Muscle layer of colon (tissue), 2 donors: ENCODE measurements at regions not wholly inside any gene's neighbourhood (a gene's known extent, or its start where the extent isn't known, plus 50 kb on each side); places are given as distances from the start of the nearest gene placed in this dataset.

Experiments
- H3K27ac ChIP-seq: one replicate; pipeline ENCODE4 v1.7.0; 2013; ENCODE audit warnings: low read depth, mild to moderate bottlenecking, low read length, moderate library complexity
- H3K27me3 ChIP-seq, 2 donors: one replicate each; pipeline ENCODE4 v1.7.0; 2013; ENCODE audit warnings: low read length in 2 of 2, mild to moderate bottlenecking in 2 of 2; ENCODE audit not compliant: insufficient read depth in 2 of 2, control insufficient read depth in 1 of 2
- H3K36me3 ChIP-seq: one replicate; pipeline ENCODE4 v1.7.0; 2013; ENCODE audit warnings: mild to moderate bottlenecking, low read length; ENCODE audit not compliant: insufficient read depth
- H3K4me1 ChIP-seq: one replicate; pipeline ENCODE4 v1.7.0; 2013; ENCODE audit warnings: mild to moderate bottlenecking, low read length; ENCODE audit not compliant: insufficient read depth
- H3K4me3 ChIP-seq, 2 donors: one replicate each; pipeline ENCODE4 v1.7.0; 2013; ENCODE audit warnings: low read length in 2 of 2, low read depth in 1 of 2, mild to moderate bottlenecking in 1 of 2, moderate library complexity in 1 of 2
- H3K9ac ChIP-seq: one replicate; pipeline ENCODE4 v1.7.0; 2013; ENCODE audit warnings: low read length
- H3K9me3 ChIP-seq: one replicate; pipeline ENCODE4 v1.7.0; 2013; ENCODE audit warnings: mild to moderate bottlenecking, low read length
- donor health status: abdominal sarcoma.
- donor health status: Adenocarcinoma of cecum.

DNA sequence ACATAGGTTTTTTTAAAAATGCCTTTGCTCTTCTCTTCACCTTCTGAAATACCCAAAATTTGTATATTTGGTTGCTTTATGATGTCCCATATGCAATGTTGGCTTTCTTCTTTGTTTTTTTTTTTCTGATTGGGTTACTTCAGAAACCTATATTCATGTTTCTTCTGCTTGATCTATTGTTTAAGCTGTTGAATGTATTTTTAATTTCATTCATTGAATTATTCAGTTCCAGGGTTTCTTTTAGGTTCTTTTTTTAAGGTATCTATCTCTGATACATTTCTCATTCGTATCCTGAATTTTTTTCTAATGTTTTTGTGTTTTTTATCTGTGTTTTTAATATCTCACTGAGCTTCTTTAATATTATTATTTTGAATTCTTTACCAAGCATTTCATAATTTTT, 221.0 kb upstream of the MTPN start:
- no peak overlapping the region for H3K4me3 ChIP-seq
- H3K27ac ChIP-seq: no peak overlapping the region
- no peaks in the 10 kb centered on the region for H3K4me1 ChIP-seq
- H3K9ac ChIP-seq: no peak overlapping the region
- H3K9me3 ChIP-seq: no peaks in the 10 kb centered on the region
- H3K27me3 ChIP-seq: no peaks in the 10 kb centered on the region
- no peaks in the 10 kb centered on the region for H3K36me3 ChIP-seq

DNA sequence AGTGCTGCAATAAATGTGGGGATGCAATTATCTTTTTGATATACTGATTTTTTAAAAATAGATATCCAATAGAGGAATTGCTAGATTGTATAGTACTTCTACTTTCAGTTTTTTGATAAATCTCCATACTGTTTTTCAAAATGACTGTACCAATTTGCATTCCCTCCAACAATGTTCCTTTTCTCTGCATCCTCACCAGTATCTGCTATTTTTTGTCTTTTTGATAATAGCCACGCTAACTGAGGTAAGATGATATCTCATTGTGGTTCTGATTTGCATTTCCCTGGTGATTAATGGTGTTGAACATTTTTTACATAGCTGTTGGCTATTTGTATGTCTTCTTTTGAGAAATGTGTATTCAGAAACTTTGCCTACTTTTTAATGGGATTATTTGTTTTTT, 217.7 kb upstream of the MTPN start:
- no peak overlapping the region for H3K27ac ChIP-seq
- no peak overlapping the region for H3K9ac ChIP-seq
- H3K4me1 ChIP-seq: no peaks in the 10 kb centered on the region
- no peak overlapping the region for H3K4me3 ChIP-seq
- no peaks in the 10 kb centered on the region for H3K36me3 ChIP-seq
- no peaks in the 10 kb centered on the region for H3K9me3 ChIP-seq
- no peaks in the 10 kb centered on the region for H3K27me3 ChIP-seq

DNA sequence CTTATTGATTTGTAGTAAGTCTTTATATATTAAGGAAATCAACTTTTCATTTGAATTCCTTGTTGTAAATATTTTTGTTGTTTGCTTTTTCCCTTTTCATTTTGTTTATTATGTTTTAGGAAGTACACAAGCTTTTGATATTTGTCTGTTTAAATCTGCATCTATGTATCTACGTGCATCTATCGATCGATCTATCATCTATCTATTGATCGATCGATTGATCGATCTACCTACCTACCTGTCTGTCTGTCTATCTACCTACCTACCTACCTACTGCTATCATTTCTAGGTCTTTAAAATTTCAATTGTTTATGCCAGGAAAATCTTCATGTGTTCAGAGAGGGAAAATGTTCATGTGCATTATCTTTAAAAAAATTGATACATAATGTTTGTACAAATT, 216.8 kb upstream of the MTPN start:
- Histone ChIP-seq H3K4me1 (no peaks in the 10 kb centered on the region), H3K36me3 (no peaks in the 10 kb centered on the region), H3K27me3 (no peaks in the 10 kb centered on the region), H3K9ac (no peak overlapping the region), H3K27ac (no peak overlapping the region), H3K4me3 (no peak overlapping the region), H3K9me3 (no peaks in the 10 kb centered on the region)

DNA sequence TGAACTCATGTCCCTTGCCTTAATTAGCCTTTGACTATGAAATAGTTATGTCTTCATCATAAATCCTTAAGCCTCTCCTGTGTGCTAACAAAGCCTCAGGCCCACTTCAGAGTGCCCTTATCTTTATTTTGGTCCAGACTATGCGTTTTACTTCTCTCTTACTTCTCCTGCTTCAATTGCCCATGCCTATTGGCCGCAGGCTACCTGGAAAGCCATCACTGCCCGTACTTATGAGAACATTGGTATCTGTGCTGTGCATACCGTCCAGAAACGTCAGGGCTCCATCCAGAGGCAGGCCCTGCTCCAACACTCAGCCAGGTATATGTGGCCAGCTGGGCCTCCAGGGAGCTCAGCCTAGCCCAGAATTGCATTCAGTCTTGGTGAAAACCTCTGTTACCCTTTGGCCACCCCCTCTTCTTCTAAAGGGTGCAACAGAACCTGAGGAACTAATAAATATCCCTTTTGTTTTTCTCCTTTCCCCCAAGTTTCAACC, 212.4 kb upstream of the MTPN start:
- H3K4me3 ChIP-seq: no peak overlapping the region
- H3K4me1 ChIP-seq: peaks cover 17% of the 10 kb centered on the region
- H3K27me3 ChIP-seq: no peaks in the 10 kb centered on the region
- H3K9me3 ChIP-seq: no peaks in the 10 kb centered on the region
- no peaks in the 10 kb centered on the region for H3K36me3 ChIP-seq
- no peak overlapping the region for H3K9ac ChIP-seq
- no peak overlapping the region for H3K27ac ChIP-seq

DNA sequence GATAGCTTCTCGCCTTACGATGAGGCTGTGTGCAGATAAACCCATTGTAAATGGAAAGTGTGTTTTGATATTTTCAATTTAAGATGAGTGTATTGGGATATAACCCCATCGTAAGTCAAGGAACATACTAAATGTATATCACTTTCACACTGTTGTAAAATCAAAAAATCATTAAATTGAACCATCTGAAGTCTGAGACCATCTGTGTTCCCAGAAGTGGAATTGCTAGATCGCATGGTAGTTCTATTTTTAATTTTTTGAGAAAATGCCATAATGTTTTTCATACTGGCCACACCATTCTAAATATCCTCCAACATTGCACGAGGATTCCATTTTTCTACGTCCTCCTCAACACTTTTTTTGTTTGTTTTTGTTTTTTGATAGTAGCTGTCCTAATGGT, 209.1 kb upstream of the MTPN start:
- Histone ChIP-seq H3K36me3 (no peaks in the 10 kb centered on the region), H3K4me3 (no peak overlapping the region), H3K27ac (no peak overlapping the region), H3K9ac (no peak overlapping the region), H3K27me3 (no peaks in the 10 kb centered on the region), H3K9me3 (no peaks in the 10 kb centered on the region), H3K4me1 (peaks cover 18% of the 10 kb centered on the region)

DNA sequence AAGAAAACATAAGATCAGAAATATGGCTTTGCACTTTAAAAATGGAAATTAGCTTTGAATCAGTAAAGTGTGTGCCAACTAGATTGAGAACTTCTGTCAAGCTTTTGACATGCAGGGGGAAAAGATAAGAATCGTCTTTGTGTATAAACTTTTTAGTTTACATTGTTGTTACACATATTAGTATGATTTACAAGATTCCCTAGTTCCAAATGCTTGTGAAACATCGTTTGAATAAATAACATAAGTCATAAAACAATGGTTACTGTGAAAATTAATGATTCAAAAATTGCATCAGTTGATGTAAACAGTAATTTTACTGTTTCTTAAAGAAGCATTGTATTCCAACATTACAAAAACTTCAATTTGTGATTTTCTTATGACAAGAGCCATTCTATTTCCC, 207.6 kb upstream of the MTPN start:
- H3K9me3 ChIP-seq: no peaks in the 10 kb centered on the region
- H3K27me3 ChIP-seq: no peaks in the 10 kb centered on the region
- peaks cover 29% of the 10 kb centered on the region for H3K4me1 ChIP-seq
- H3K9ac ChIP-seq: no peak overlapping the region
- no peak overlapping the region for H3K27ac ChIP-seq
- H3K4me3 ChIP-seq: no peak overlapping the region
- no peaks in the 10 kb centered on the region for H3K36me3 ChIP-seq

DNA sequence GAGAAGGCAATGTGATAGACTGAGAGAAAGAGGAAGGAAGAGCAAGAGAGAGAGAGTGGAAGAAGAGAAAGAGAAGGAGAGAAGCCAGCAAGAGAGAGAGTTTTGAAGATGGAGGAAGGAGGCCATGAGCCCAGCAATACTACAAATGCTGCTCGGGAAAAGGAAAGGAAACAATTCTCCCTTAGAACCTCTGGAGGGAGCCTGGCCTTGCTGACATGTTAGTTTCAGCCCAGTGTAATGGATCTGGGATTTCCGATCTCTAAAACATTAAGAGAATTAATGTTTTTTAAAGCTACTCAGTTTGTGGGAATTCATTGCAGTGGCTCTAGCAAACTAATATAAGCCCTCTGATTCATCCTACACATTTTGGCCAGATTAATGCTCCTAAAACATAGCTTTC, 206.8 kb upstream of the MTPN start:
- no peaks in the 10 kb centered on the region for H3K27me3 ChIP-seq
- no peak overlapping the region for H3K9ac ChIP-seq
- H3K4me3 ChIP-seq: no peak overlapping the region
- H3K27ac ChIP-seq: no peak overlapping the region
- H3K36me3 ChIP-seq: no peaks in the 10 kb centered on the region
- peaks cover 32% of the 10 kb centered on the region for H3K4me1 ChIP-seq
- no peaks in the 10 kb centered on the region for H3K9me3 ChIP-seq

DNA sequence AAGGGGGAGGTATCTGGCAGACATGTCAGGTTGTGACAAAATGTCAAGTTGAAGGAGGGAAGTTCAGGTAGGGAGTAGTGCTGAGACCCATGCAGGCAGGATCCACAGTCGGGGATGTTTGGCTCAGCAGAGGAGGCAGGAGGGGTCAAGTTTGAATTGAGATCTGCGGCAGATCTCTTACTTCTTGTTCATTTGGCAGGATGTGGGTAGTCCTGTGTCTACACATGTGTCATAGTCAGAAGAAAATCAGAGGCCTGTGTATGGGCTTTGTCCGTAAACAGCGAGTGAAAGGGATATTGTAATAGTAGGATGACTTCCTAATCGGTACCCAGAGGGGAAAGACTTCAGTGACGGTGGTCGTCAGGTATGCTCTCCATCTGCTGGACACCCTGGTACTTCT, 203.8 kb upstream of the MTPN start:
- no peak overlapping the region for H3K27ac ChIP-seq

DNA sequence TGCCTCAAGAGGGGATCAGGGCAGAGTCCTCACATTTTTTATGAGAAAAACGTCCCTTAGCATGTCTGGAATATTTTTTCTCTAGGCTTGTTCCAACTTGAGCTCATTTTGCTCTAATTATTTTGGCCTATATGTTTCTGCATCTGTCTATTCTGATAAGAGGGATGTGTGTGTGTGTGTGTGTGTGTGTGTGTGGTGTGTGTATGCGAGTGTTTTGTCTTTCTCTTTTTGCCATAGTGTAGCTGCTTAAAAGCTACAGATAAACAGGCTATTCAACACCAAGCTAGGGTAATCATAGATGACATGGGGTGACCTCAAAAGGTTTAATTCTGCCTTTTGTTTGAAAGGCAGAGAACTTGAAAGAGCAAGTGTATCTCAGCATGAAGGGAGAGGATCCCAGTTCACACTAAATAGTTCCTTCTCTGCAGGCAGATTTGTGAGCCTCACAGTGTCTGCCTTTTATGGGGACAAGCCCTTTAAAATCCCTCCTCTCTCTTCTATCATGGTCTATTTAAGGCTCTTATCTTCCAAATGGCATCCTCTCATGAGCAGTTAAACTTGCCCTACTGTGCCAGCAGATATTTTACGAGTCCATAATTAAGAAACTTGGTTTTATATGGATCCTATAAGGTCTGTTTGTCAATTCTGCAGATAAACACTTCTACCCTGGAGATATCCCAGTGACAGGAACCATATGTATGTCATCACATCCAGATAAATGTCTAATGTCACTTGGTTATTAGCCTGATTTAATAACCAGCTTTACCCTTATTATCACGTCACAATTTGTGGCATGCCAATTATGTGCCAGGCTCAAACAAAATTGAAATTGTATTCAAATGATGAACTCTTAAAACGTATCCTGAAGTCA, 202.9 kb upstream of the MTPN start:
- no peak overlapping the region for H3K27ac ChIP-seq
- H3K27me3 ChIP-seq: no peaks in the 10 kb centered on the region

More for the DNA sequence above, 203.8 kb upstream of the MTPN start:
- Histone ChIP-seq H3K36me3 (no peaks in the 10 kb centered on the region), H3K4me3 (no peak overlapping the region), H3K27me3 (no peaks in the 10 kb centered on the region), H3K9ac (no peak overlapping the region), H3K4me1 (peaks cover 21% of the 10 kb centered on the region), H3K9me3 (no peaks in the 10 kb centered on the region)

DNA sequence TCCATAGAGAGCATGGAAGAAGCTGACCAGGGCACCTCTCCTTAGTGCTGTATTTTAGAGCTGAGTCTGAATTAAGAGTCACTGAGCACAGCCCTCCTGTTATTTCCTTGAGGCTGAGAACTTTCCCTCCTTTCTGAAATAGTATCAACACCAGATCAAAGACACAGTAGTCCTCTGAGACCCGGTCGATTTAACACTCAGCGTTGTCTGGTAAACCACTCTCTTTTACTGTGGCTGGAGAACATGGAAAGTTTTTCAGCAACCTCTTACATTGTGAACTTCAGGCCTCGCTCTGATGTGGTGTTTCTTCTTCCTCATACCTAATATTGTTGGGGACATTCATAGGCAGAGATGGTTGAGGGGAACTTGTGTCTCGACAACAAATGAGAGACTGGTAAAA, 202.0 kb upstream of the MTPN start:
- Histone ChIP-seq H3K9me3 (no peaks in the 10 kb centered on the region), H3K36me3 (no peaks in the 10 kb centered on the region), H3K9ac (no peak overlapping the region), H3K4me1 (peaks cover 14% of the 10 kb centered on the region), H3K4me3 (no peak overlapping the region), H3K27me3 (no peaks in the 10 kb centered on the region), H3K27ac (no peak overlapping the region)

More for the DNA sequence above, 202.9 kb upstream of the MTPN start:
- no peaks in the 10 kb centered on the region for H3K9me3 ChIP-seq
- H3K4me3 ChIP-seq: no peak overlapping the region
- H3K9ac ChIP-seq: no peak overlapping the region
- peaks cover 20% of the 10 kb centered on the region for H3K4me1 ChIP-seq
- H3K36me3 ChIP-seq: no peaks in the 10 kb centered on the region

DNA sequence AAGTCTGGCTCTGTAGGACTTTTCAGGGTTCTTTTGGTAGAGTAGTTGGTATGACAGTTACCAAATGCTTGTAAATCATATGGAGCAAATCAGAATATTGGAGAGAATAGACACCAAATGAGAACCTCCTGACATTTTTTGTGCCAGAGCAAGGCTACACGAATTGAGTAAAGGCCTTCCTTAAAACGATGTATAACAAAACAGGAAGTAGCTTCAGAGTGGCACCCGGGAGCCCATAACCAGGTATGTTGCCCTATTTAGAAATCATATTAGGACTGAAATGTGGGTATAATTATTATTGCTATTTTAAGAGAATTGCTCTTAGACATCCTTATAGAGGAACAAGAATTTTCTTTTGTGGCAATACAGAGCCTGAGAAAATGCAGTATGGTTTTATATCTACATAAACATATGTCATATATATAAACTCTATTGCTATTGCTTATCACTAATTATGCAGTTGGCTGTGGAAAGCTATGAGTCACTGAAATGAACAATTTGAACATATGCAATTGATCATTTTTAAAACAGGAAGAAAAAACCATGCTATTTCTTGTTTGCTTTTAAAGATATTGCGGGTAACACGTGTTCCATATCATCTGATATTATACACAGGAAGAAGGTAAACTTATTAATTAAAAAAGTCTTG, 197.4 kb upstream of the MTPN start:
- no peak overlapping the region for H3K27ac ChIP-seq
- no peaks in the 10 kb centered on the region for H3K9me3 ChIP-seq
- H3K36me3 ChIP-seq: no peaks in the 10 kb centered on the region
- H3K4me3 ChIP-seq: no peak overlapping the region
- no peak overlapping the region for H3K9ac ChIP-seq
- no peaks in the 10 kb centered on the region for H3K27me3 ChIP-seq
- H3K4me1 ChIP-seq: peaks cover 2% of the 10 kb centered on the region
